Osteocyte (in vitro differentiated cells): ENCODE measurements at regions not wholly inside any gene's neighbourhood (a gene's known extent, or its start where the extent isn't known, plus 50 kb on each side); places are given as distances from the start of the nearest gene placed in this dataset.
"Not testable (repeated sequence)": the region's sequence is repeated elsewhere in the genome, so short reads cannot be mapped to it uniquely, and the experiment has no call there.

Experiments used
- DNase-seq: peaks from one replicate; pipeline ENCODE4 v3.0.0; 2021; ENCODE audit warnings: mixed read lengths; ENCODE audit not compliant: unreplicated experiment; ENCODE audit errors: extremely low spot score
- H3K27ac Mint-ChIP-seq: one replicate; pipeline ENCODE4 v1.8.0; 2021; ENCODE audit warnings: mild to moderate bottlenecking, mixed read lengths; ENCODE audit not compliant: unreplicated experiment
- H3K27me3 Mint-ChIP-seq: one replicate; pipeline ENCODE4 v1.8.0; 2021; ENCODE audit warnings: mixed read lengths; ENCODE audit not compliant: unreplicated experiment
- H3K36me3 Mint-ChIP-seq: one replicate; pipeline ENCODE4 v1.8.0; 2021; ENCODE audit warnings: mixed read lengths; ENCODE audit not compliant: unreplicated experiment
- H3K4me1 Mint-ChIP-seq: one replicate; pipeline ENCODE4 v1.8.0; 2021; ENCODE audit warnings: mixed read lengths; ENCODE audit not compliant: unreplicated experiment
- H3K4me3 Mint-ChIP-seq: one replicate; pipeline ENCODE4 v1.8.0; 2021; ENCODE audit warnings: mild to moderate bottlenecking, moderate library complexity, mixed read lengths; ENCODE audit not compliant: unreplicated experiment
- H3K9me3 Mint-ChIP-seq: one replicate; pipeline ENCODE4 v1.8.0; 2021; ENCODE audit warnings: mixed read lengths; ENCODE audit not compliant: unreplicated experiment
- CTCF ChIP-seq: fragments of 200-600 bp; sonication (generic); IDR thresholded peaks from 2 replicates; pipeline ENCODE4 v1.5.0; 2021; ENCODE audit warnings: antibody characterized with exemption, mild to moderate bottlenecking, moderate library complexity

DNA sequence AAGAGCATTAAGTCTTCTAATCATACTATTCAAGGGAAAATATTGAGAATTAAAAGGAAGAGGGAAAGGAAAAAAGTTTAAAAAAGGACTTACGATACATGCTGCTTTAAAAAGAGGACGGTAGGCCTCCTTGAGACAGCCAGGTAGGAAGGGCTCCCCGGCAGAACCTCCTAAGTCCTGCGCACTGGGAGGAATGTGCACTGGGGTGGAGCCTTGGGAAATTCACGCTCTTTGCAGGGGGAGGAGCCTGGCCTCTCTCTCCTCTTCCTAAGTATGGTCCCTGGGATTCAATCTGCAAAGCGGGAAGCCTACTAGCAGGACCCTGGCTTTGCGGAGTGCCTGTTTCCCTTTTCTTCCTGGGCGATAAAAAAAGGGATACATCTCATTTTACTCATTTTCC is 553.0 kb downstream of the RPS29 start:
- TF ChIP-seq CTCF: no peak
- DNase-seq: no peak
- Mint-ChIP-seq H3K4me1 (no peaks in the 10 kb centered on the region), H3K36me3 (no peaks in the 10 kb centered on the region), H3K4me3 (no peak overlapping the region), H3K27me3 (no peaks in the 10 kb centered on the region), H3K27ac (no peak overlapping the region), H3K9me3 (no peaks in the 10 kb centered on the region)

DNA sequence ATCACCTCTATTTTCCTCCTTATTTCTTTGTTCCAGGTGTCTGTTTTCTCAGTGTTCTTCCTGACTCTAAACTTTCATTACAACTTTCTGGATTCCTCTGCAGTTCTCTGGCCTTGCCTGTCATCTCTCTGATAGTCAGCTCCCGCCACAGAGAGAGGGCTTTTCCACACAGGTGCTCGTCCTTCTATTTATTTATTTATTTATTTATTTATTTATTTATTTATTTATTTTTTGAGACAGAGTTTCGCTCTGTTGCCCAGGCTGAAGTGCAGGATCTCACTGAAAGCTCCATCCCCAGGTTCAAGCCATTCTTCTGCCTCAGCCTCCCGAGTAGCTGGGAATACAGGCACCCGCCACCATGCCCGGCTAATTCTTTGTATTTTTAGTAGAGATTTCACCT is 554.5 kb downstream of the RPS29 start:
- not testable (repeated sequence) for H3K27ac Mint-ChIP-seq, H3K36me3 Mint-ChIP-seq, H3K4me3 Mint-ChIP-seq, H3K27me3 Mint-ChIP-seq, H3K9me3 Mint-ChIP-seq, H3K4me1 Mint-ChIP-seq, DNase-seq

DNA sequence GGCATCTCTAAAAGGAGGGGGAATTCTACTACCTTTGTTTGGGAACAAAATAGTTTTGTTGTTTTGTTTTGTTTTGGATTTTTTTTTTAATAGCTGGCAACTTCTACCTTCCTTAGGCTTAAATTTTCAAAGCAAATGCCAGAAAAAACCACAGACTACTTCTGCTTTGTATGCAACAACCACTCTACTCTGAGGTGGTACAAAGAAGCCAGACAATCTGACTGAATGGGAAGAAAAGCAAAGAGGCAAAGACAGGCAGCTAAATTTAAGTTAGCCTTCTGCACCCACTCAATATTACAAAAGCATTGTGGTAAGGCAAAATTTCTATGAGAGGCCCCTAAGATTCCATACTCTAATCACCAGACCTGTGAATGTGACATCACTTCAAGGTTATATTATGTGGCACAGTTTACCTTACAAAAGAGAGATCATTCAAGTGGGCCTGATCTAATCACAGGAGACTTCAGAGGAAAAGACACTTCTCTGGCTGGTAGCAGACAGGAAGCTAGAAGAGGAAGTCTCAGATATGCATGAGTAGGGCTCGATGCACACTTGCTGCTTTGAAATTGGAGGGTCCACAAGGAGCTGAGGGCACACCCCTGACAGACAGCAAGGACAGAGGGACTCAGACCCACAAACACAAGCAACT is 566.6 kb downstream of the RPS29 start:
- Mint-ChIP-seq H3K9me3 (no peaks in the 10 kb centered on the region), H3K4me1 (no peaks in the 10 kb centered on the region), H3K4me3 (no peak overlapping the region), H3K27ac (no peak overlapping the region), H3K27me3 (no peaks in the 10 kb centered on the region), H3K36me3 (no peaks in the 10 kb centered on the region)
- no peak for TF ChIP-seq CTCF
- DNase-seq: no peak

DNA sequence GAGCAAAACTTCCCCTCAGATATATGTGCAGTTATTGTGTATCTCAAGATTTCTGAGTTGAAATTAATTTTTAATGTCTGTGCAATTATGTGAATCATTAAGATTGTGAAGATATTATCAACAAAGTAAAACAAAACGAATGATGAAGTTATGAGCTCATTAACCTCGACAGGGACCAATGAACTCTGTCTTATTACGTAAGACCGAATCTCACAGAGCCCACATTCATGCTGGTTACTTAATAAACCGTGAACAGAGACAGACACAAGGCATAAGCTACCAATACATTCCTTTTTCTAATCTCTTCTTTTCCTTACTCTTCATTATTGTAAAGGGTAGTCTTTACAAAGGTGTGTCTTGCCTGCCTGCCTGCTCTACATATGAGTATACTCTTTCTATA is 568.7 kb downstream of the RPS29 start:
- Mint-ChIP-seq H3K4me1 (no peaks in the 10 kb centered on the region), H3K27me3 (no peaks in the 10 kb centered on the region), H3K36me3 (no peaks in the 10 kb centered on the region), H3K9me3 (no peaks in the 10 kb centered on the region), H3K27ac (no peak overlapping the region), H3K4me3 (no peak overlapping the region)
- no peak for DNase-seq
- no peak for TF ChIP-seq CTCF

DNA sequence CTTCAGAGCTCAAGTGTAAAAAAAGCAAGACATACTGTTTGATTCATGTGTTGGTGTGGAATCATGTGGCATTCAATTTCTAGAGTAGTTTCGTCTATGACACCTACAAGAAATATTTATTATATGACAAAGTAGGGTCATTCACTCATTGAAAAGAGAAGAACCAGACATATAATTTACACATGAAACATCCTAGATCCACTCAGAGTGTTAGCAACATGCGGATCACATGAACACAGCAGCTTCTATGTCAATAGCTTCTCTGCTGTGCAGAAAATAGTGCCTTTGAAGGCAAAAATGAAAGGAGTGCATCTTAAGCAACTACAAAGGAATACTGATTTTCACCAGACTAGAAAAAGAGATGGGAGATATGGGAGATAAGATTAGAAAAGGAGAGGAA is 569.8 kb downstream of the RPS29 start:
- TF ChIP-seq CTCF: no peak
- Mint-ChIP-seq H3K4me3 (no peak overlapping the region), H3K9me3 (no peaks in the 10 kb centered on the region), H3K27ac (no peak overlapping the region), H3K36me3 (no peaks in the 10 kb centered on the region), H3K4me1 (no peaks in the 10 kb centered on the region), H3K27me3 (no peaks in the 10 kb centered on the region)
- DNase-seq: no peak

DNA sequence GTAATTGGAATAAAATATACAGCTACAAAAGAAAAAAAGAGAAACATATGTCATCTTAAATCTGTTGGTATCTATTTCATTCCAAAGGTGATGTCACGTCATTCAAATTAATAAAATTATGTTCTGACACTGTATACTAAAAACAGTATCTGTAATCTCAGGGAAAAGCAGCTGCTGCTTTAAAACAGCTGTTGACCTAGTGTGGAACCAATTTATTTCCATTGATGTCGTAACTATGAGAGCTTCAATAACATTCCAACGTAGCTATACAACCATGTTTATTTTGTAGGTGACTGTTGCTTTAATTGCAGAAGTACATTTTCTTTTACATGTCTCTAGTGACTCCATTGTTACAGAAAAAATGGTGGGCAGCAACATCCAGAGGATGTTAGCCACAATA is 571.7 kb downstream of the RPS29 start:
- no peak overlapping the region for H3K27ac Mint-ChIP-seq
- no peak for TF ChIP-seq CTCF

More for the DNA sequence above, 571.7 kb downstream of the RPS29 start:
- H3K4me3 Mint-ChIP-seq: no peak overlapping the region
- H3K27me3 Mint-ChIP-seq: no peaks in the 10 kb centered on the region
- H3K4me1 Mint-ChIP-seq: no peaks in the 10 kb centered on the region
- DNase-seq: no peak
- H3K36me3 Mint-ChIP-seq: no peaks in the 10 kb centered on the region
- no peaks in the 10 kb centered on the region for H3K9me3 Mint-ChIP-seq
